Right lobe of liver (tissue), 6 donors: ENCODE measurements at regions not wholly inside any gene's neighbourhood (a gene's known extent, or its start where the extent isn't known, plus 50 kb on each side); places are given as distances from the start of the nearest gene placed in this dataset.

ENCODE experiments used
- ATAC-seq, 4 donors: fragments of 200-7000 bp; cut with Tn5 transposase; one replicate each; pipeline ENCODE4 v1.9.1; 2020; ENCODE audit warnings: mild to moderate bottlenecking in 4 of 4, moderate library complexity in 4 of 4
- DNase-seq, 3 donors: peaks; one replicate each; pipeline ENCODE4 v3.0.0-alpha.2; 2020
- H3K27ac ChIP-seq, 3 donors: fragments of 200-600 bp; one replicate each; pipeline ENCODE4 v1.8.0; 2022
- H3K27me3 ChIP-seq, 2 donors: fragments of 200-600 bp; one replicate each; pipeline ENCODE4 v1.8.0; 2022
- H3K36me3 ChIP-seq, 4 donors: fragments of 200-600 bp; sonication (generic) in 1 of 4; one replicate each; pipeline versions ENCODE4 v1.5.1 to v1.8.0; 2017 to 2022; ENCODE audit warnings: control low read depth in 1 of 4
- H3K4me1 ChIP-seq, 4 donors: fragments of 200-600 bp; sonication (generic) in 1 of 4; one replicate each; pipeline versions ENCODE4 v1.5.1 to v1.8.0; 2017 to 2022; ENCODE audit warnings: control low read depth in 1 of 4
- H3K4me3 ChIP-seq, 3 donors: fragments of 200-600 bp; one replicate each; pipeline ENCODE4 v1.8.0; 2022
- H3K9me3 ChIP-seq, 4 donors: fragments of 200-600 bp; sonication (generic) in 1 of 4; one replicate each; pipeline versions ENCODE4 v1.5.1 to v1.8.0; 2017 to 2022; ENCODE audit warnings: control low read depth in 1 of 4
- POLR2A ChIP-seq: fragments of 450-650 bp; IDR thresholded peaks from one replicate; pipeline ENCODE4 v1.6.1; 2017; ENCODE audit warnings: antibody characterized with exemption, mild to moderate bottlenecking
- WGBS: methylation state at CpG from one replicate; pipeline ENCODE4 v1.1.6; 2018; ENCODE audit warnings: low coverage, low lambda C conversion rate; ENCODE audit not compliant: insufficient coverage; ENCODE audit errors: missing lambda C conversion rate; 5-methylcytosine and 5-hydroxymethylcytosine counted together
- intact Hi-C, 2 donors: fragments of 100-400 bp; cut with DNase I; formaldehyde crosslinking; loops; one replicate each; pipeline versions ENCODE4 v1.11.2 to v1.14.1; 2022
- TF ChIP-seq, protein P1 (sequence below), 4 donors: fragments of 200-600 bp in 3 of 4; fragments of 450-650 bp in 1 of 4; IDR thresholded peaks; one replicate each; pipeline versions ENCODE4 v1.5.1 to v1.8.0; 2016 to 2022; ENCODE audit warnings: antibody characterized with exemption in 4 of 4, mild to moderate bottlenecking in 2 of 4
- donor health status: DM: no; HTN: yes; CAD: no.
- donor health status: DM: no; HTN: no; CAD: no.
- donor health status: DM: no; HTN: no; CAD: no.
- donor health status: DM: no; HTN: yes; CAD: no.
- donor health status: DM: no; HTN: yes; CAD: no.

DNA sequence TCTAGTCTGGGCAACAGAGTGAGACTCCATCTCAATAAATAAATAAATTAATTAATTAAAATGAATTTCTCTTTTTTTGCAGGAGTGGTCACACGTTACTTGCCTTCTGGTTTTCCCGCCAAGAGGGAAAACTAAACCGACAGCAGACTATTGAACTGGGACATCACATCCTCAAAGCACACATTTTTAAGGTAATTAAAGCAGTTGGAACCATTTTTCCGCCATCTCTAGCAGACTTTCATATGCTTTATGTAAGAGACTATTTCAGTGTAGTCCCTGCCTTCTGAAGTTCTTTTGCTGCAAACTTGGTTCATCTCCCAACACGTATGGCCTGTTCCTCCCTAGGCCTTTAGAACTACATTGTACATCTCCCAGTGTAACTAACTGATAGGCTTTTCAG, 66.5 kb downstream of the CYB561 start:
- H3K27ac ChIP-seq = no peak overlapping the region
- no peaks in the 10 kb centered on the region for H3K27me3 ChIP-seq
- ATAC-seq = no peak
- TF ChIP-seq POLR2A = no peak
- TF ChIP-seq, protein P1, sequence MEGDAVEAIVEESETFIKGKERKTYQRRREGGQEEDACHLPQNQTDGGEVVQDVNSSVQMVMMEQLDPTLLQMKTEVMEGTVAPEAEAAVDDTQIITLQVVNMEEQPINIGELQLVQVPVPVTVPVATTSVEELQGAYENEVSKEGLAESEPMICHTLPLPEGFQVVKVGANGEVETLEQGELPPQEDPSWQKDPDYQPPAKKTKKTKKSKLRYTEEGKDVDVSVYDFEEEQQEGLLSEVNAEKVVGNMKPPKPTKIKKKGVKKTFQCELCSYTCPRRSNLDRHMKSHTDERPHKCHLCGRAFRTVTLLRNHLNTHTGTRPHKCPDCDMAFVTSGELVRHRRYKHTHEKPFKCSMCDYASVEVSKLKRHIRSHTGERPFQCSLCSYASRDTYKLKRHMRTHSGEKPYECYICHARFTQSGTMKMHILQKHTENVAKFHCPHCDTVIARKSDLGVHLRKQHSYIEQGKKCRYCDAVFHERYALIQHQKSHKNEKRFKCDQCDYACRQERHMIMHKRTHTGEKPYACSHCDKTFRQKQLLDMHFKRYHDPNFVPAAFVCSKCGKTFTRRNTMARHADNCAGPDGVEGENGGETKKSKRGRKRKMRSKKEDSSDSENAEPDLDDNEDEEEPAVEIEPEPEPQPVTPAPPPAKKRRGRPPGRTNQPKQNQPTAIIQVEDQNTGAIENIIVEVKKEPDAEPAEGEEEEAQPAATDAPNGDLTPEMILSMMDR (IDR thresholded peaks at IDR 0.05) = no peak
- DNase-seq = no peak
- H3K4me1 ChIP-seq = no peaks in the 10 kb centered on the region
- H3K36me3 ChIP-seq = no peaks in the 10 kb centered on the region
- no peak overlapping the region for H3K4me3 ChIP-seq
- WGBS = 95% methylated on average over 4 of the region's 5 CpGs
- no peaks in the 10 kb centered on the region for H3K9me3 ChIP-seq
- intact Hi-C loops = no loop called here

DNA sequence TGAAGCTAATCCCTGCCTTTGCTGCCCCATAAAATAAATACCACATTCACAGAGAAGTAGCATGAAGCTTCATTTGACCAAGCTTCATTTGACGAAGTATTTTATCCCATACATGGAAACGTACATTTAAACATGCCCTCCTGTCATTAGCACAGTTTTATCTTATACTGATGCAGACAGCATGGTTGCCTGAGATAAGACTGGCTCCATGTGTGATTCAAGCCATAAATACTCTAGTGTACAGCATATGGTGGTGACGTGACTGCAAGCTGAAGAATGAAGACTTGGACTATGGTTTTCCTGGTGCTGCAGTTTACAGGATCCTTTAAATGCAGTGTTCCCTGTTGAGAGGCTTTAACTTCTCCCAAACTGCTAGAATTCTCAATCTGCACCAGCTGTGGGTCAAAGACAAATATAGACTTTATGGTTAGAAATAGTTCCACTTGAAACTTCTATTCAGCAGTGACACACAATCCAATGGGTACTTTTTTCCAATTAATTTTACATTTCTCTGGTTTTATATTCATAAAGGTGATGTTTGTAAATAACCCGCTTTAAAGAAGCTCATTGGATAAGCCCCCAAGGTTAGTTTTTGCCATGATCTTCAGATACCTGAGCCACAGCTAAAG, 64.9 kb downstream of the CYB561 start:
- WGBS = 75% methylated on average over 4 of the region's 4 CpGs
- no peaks in the 10 kb centered on the region for H3K4me1 ChIP-seq

DNA sequence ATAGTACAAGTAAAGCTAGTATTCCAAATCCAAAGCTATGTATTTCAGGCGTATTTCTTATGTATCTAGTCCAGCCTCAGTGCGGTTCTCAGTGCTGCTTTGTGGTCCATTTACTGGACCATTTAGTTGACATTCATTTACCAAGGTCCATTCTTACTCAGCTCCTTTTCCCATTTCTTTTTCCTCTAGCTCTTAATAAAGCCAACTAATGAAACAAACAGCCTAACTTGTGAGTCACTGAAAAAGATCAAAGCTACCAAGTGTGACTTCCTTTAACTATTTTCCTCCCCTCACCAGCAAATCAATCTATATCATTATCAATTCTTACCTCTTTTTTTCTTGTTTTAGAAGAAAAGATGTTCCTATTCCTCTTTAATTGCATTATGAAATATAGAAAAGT, 64.0 kb downstream of the CYB561 start:
- Histone ChIP-seq H3K36me3 (no peaks in the 10 kb centered on the region), H3K9me3 (no peaks in the 10 kb centered on the region), H3K4me1 (no peaks in the 10 kb centered on the region), H3K4me3 (no peak overlapping the region), H3K27me3 (no peaks in the 10 kb centered on the region), H3K27ac (no peak overlapping the region)
- no peak for ATAC-seq
- no peak for DNase-seq
- 72% methylated on average over 2 of the region's 2 CpGs for WGBS
- TF ChIP-seq POLR2A = no peak
- intact Hi-C loops = no loop called here

More for the DNA sequence above, 64.9 kb downstream of the CYB561 start:
- ATAC-seq (no peak), DNase-seq (no peak)
- Histone ChIP-seq H3K9me3 (no peaks in the 10 kb centered on the region), H3K4me3 (no peak overlapping the region), H3K27ac (no peak overlapping the region), H3K27me3 (no peaks in the 10 kb centered on the region), H3K36me3 (no peaks in the 10 kb centered on the region)
- intact Hi-C loops = no loop called here
- no peak for TF ChIP-seq POLR2A
- TF ChIP-seq, protein P1 (IDR thresholded peaks at IDR 0.05) = no peak
